ENCODE measurements at regions not wholly inside any gene's neighbourhood (a gene's known extent, or its start where the extent isn't known, plus 50 kb on each side); places are given as distances from the start of the nearest gene placed in this dataset.

GRCh38 chr14:30225176-30225575, 297.5 kb upstream of the PRKD1 start (continued):
- TF ChIP-seq, protein P1, sequence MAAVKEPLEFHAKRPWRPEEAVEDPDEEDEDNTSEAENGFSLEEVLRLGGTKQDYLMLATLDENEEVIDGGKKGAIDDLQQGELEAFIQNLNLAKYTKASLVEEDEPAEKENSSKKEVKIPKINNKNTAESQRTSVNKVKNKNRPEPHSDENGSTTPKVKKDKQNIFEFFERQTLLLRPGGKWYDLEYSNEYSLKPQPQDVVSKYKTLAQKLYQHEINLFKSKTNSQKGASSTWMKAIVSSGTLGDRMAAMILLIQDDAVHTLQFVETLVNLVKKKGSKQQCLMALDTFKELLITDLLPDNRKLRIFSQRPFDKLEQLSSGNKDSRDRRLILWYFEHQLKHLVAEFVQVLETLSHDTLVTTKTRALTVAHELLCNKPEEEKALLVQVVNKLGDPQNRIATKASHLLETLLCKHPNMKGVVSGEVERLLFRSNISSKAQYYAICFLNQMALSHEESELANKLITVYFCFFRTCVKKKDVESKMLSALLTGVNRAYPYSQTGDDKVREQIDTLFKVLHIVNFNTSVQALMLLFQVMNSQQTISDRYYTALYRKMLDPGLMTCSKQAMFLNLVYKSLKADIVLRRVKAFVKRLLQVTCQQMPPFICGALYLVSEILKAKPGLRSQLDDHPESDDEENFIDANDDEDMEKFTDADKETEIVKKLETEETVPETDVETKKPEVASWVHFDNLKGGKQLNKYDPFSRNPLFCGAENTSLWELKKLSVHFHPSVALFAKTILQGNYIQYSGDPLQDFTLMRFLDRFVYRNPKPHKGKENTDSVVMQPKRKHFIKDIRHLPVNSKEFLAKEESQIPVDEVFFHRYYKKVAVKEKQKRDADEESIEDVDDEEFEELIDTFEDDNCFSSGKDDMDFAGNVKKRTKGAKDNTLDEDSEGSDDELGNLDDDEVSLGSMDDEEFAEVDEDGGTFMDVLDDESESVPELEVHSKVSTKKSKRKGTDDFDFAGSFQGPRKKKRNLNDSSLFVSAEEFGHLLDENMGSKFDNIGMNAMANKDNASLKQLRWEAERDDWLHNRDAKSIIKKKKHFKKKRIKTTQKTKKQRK (IDR thresholded peaks at IDR 0.05; ENCODE audit: low read depth, low read length), result no peak
- TF ChIP-seq RCOR1 (conservative IDR thresholded peaks at IDR 0.05; ENCODE audit: low read depth, low read length) (no peak), SPI1 (IDR thresholded peaks at IDR 0.05; ENCODE audit: borderline replicate concordance, insufficient read depth, low read depth, low read length) (no peak), HCFC1 (IDR thresholded peaks at IDR 0.05; ENCODE audit: low read length) (no peak), NR2F1 (conservative IDR thresholded peaks at IDR 0.05) (no peak), CUX1 (IDR thresholded peaks at IDR 0.05; ENCODE audit: insufficient replicate concordance, low read depth, low read length) (no peak), MXI1 (IDR thresholded peaks at IDR 0.05; ENCODE audit: low read depth, low read length) (no peak), MEF2A (IDR thresholded peaks at IDR 0.05; ENCODE audit: insufficient read depth, low read depth, low read length) (no peak)

Data from GM12878 (cell line).